GM19452 (cell line): ENCODE measurements at regions not wholly inside any gene's neighbourhood (a gene's known extent, or its start where the extent isn't known, plus 50 kb on each side); places are given as distances from the start of the nearest gene placed in this dataset.
"Not testable (repeated sequence)": the region's sequence is repeated elsewhere in the genome, so short reads cannot be mapped to it uniquely, and the experiment has no call there.

ENCODE experiments used
- ATAC-seq: cut with Tn5 transposase; IDR thresholded peaks from one replicate; pipeline ENCODE4 v1.9.1; 2021; ENCODE audit not compliant: unreplicated experiment

- ATAC-seq: not testable (repeated sequence)
These were observed 271.1 kb downstream of the VRK1 start for GRCh38 chr14:97068293-97068692.

- ATAC-seq: no peak
These were observed 273.1 kb downstream of the VRK1 start for GRCh38 chr14:97070259-97070658.

- ATAC-seq: no peak
These were observed 274.0 kb downstream of the VRK1 start for GRCh38 chr14:97071177-97071576.

GRCh38 chr14:97073622-97074021, 276.4 kb downstream of the VRK1 start:
- no peak for ATAC-seq

DNA sequence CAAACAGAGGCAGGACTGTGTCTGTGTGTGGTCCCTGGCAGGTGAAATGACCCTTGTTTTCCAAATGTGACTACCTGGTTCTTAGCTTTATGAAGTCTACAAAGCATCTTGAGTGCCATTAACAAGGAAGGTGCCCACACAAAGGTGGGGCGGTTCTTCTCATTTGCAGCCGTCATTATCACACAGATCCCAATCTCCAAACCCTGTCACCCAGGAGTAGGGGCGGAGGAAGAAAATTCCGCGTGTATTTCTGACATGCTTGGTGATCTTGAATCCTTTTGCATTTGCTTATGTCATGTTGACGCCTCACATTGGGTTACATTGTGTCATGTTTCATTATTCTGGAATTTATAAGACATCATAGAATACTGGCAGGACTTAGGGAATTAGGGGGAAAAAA, 277.3 kb downstream of the VRK1 start:
- ATAC-seq: no peak

DNA sequence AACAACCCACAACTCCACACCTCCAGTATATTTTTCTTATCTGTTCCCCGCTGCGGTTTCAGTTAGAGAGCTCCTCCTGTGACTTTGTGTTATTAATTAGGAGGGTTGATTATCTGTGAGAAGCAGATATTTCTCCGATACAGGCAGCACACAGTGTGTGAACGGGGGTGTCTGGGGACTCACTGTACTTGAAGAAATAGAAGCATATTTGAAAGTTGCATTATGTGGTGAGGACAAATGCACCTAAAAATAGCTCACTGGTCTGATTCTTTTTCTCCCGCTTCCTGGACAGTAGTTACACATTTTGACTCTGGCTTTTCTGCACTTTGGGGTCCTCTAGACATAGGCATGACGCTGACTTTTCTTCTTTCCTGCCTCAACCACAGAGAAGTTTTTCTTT, 277.7 kb downstream of the VRK1 start:
- ATAC-seq: no peak

GRCh38 chr14:97077253-97077653, 280.1 kb downstream of the VRK1 start:
- peak; percentile 91 for ATAC-seq

DNA sequence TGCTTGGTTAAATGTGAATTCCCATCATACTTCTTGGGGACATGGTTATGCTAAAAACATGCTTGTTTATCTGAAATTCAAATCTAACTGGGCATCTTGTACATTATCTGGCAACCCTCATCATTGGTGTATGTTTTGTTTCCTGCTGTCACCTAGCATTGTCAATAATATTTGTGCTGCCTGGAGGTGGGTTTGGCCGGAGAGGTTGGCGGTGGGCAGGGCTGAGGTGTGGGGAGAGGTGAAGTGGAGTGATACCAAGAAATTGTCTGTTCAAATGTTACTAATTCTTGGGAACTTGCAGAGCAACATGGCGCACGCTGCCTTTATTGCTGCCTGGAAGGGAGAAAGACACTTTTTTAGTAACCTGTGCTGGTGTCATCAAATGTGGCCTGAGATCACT, 280.5 kb downstream of the VRK1 start:
- peak; percentile 24 for ATAC-seq

DNA sequence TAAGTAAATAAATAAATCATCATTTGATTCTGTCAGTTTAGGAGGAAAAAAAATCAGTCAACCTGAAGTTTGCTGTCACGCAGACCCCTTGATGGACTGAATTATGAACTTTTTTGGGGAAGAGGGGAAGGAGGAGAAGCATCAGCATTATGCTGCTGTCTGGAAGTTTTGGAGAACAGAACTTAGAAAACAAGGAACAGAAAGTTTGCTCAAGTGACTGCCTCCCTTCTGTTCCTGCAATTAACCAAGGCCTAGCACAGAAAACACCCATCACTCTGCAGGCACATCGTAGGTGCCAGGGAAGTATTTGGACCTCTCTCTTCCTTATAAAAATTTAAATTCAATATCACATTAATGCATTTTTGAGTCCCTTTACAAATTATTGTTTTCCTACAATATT, 283.8 kb downstream of the VRK1 start:
- no peak for ATAC-seq

DNA sequence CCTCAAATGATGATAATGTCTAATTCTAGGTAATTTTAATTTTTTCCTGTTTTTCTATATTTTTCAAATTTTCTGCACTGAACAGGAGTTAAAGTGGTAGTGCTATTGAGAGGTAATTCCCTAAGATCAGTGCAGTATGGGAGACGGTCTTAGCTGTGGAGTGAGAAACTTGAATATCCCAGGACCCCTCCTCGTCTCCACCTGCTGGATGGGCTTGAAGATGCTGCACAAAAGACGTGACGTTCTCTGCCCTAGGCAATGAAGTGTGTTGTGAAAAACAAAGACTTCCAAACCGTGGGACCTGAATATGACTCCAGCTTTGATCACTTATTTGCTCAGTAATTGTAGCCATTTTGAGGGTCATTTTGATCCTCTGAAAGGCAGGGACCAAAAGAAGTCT, 298.1 kb downstream of the VRK1 start:
- no peak for ATAC-seq

GRCh38 chr14:97097296-97097695, 300.1 kb downstream of the VRK1 start:
- ATAC-seq: no peak

DNA sequence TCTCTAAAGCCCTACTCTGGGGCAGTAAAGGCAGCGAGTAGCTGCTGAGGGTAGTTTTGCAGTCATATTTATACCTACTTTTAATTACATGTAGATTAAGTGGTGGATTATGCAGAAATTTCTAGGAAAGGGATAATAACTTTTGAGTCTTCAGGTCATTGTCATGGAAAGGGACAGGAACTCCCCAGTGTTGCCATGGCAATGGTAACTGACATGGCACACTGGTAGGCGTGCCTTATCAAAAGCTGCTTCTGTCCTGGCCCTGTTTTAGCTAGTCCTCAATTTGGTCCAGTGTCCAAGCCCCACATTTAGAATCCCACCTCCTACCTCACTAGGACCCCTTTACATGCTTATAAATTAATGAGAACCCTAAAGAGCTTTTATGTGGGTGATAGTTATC, 303.1 kb downstream of the VRK1 start:
- no peak for ATAC-seq

DNA sequence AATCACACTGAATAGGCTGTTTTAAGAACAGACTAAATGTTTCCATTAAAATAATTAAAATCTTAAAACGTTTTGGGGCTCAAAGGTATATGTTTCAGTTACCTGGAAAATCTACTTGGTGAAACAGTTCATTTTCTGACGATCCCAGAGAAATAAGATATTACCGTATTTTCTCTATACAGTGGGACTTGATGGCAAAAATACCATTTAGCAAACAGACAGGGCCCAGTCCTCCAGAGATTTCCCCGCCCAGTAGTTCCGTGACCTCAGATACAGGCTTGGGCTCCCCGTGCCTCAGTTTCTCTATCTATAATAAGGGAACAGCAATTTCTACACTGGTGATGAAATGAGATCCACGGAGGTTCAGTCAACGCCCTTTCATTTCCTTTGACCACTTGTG, 304.4 kb downstream of the VRK1 start:
- ATAC-seq: no peak

DNA sequence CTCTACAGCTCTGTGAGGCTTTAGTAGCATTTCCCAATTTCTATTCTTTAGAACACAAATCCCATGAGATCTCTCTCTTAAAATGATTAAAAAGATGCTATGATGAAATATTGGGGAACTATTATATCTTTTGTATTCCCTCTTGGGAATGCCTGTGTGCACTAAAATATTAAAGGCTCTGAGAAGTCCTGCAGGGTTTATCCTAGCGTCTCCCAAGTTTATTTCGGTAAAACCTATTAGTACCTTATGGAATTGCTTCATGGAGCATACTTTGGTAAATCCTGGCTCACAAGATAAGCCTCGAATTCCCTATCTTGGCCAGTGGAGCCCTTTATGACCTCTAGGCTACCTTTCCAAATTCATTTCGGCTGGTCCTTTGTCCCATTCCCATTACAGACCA, 306.8 kb downstream of the VRK1 start:
- no peak for ATAC-seq

DNA sequence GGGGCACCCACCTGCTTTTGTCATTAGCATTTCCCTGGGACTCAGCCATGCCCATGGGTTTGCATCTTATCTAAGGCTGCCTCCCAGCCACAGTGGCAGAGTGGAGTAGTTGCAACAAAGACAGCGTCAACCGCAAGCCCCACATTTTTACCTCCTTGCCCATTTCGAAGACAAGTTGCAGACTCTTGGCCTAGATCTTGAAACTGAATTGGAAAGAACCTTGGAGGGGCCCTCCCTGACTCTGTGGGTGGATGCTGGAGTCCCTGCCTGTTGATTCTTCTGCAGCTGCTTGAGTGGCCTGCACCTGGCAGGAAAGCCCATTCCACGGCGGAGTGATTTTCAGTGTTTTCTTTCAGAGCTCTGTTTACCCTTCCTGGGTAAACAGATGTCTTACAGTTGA, 309.0 kb downstream of the VRK1 start:
- ATAC-seq: peak; percentile 49

DNA sequence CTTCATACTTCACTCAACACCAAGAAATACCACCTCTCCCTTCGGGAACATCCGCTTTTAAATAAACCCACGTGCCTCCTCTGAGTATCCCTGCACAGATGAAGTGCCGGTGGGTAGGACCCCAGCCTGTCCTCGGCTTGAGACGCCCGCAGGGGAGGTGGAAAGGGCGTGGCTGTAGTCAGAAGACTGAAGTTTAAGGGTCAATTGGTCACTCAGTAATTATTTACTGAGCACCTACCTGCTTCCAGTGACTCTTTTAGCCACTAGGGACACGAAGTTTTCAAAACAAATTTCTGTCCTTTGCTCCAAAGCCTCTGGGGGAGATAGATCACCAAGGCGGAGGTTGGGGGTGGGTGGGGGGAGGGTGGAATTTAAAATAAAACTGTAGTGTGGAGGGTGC, 309.4 kb downstream of the VRK1 start:
- ATAC-seq: peak; percentile 28

GRCh38 chr14:97107080-97107479, 309.9 kb downstream of the VRK1 start:
- ATAC-seq: no peak

GRCh38 chr14:97107760-97108159, 310.6 kb downstream of the VRK1 start:
- no peak for ATAC-seq

GRCh38 chr14:97109234-97109633, 312.1 kb downstream of the VRK1 start:
- ATAC-seq: no peak

GRCh38 chr14:97113339-97113738, 316.2 kb downstream of the VRK1 start:
- no peak for ATAC-seq

GRCh38 chr14:97116546-97116945, 319.4 kb downstream of the VRK1 start:
- ATAC-seq: no peak

DNA sequence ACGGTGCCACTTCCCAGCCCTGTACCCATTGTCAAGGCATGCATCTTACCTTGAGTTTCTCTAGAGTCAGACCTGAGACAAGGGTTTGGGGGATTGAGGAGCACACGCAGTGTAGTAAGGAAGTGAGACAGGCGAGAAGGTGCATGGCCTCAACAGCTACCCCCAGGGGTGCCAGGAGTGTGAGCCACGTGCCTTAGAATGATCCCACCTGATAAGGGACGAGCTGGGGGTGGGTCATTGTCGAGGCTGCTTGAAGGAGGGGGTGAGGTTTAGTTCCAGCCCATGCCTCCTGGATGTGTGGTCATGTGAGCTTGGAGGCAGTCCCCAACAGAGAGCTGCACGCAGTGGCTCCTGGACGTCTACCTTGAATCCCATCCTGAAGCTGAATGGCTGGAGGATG, 320.5 kb downstream of the VRK1 start:
- no peak for ATAC-seq

DNA sequence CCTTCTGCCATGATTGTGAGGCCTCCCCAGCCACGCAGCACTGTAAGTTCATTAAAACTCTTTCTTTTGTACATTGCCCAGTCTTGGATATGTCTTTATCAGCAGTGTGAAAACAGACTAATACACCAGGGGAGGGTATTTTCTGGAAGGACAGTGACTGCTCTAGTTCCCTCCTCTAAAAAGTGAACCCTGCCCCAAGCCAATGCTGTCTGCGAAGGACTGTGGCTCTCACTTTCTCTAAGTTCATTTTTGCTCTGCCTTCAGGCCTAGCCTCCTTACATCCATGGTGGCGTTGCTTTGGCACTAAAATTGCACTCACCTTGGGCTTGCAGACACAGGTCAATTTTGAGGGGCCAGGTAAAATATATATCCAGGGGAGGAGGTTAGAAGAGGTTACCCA, 323.0 kb downstream of the VRK1 start:
- peak; percentile 12 for ATAC-seq

- ATAC-seq: peak; percentile 71
These were observed 323.4 kb downstream of the VRK1 start for GRCh38 chr14:97120611-97121031.
